ENCODE measurements at regions not wholly inside any gene's neighbourhood (a gene's known extent, or its start where the extent isn't known, plus 50 kb on each side); places are given as distances from the start of the nearest gene placed in this dataset.

DNA sequence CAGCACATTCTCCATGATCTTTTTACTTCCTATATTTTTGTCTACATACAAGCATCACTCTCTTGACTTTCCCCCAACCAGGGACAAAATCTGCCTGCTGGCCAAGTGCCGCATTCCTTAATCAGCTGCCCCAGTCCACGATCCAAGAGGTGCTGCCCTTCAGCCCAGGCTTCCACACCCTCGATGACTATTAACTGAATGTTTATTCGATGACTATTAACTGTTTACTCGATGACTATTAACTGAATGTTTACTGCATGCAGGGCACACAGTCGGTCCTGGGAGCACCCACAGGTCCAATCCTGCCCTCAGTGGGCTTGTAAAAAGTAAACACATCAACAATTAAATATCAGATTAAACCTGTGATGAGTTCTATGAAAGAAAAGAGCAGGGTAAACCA is 256.9 kb downstream of the ARRDC4 start:
- TF ChIP-seq, protein P1, sequence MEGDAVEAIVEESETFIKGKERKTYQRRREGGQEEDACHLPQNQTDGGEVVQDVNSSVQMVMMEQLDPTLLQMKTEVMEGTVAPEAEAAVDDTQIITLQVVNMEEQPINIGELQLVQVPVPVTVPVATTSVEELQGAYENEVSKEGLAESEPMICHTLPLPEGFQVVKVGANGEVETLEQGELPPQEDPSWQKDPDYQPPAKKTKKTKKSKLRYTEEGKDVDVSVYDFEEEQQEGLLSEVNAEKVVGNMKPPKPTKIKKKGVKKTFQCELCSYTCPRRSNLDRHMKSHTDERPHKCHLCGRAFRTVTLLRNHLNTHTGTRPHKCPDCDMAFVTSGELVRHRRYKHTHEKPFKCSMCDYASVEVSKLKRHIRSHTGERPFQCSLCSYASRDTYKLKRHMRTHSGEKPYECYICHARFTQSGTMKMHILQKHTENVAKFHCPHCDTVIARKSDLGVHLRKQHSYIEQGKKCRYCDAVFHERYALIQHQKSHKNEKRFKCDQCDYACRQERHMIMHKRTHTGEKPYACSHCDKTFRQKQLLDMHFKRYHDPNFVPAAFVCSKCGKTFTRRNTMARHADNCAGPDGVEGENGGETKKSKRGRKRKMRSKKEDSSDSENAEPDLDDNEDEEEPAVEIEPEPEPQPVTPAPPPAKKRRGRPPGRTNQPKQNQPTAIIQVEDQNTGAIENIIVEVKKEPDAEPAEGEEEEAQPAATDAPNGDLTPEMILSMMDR (IDR thresholded peaks at IDR 0.05), result no peak
- Histone ChIP-seq H3K4me3 (no peak overlapping the region), H3K4me1 (no peaks in the 10 kb centered on the region), H3K27me3 (ENCODE audit: insufficient read depth in 3 of 3, low read length in 2 of 3) (no peaks in the 10 kb centered on the region), H3K9me3 (no peaks in the 10 kb centered on the region), H3K36me3 (ENCODE audit: insufficient read depth in 1 of 2, low read depth in 1 of 2) (no peaks in the 10 kb centered on the region), H3K27ac (no peak overlapping the region)
- DNase-seq (no peak), ATAC-seq (no peak)
- intact Hi-C loops (cut with DNase I), result no loop called here
- 54 to 62% (median 60%) methylated on average over 6 of the region's 6 CpGs for WGBS, 3 donors

DNA sequence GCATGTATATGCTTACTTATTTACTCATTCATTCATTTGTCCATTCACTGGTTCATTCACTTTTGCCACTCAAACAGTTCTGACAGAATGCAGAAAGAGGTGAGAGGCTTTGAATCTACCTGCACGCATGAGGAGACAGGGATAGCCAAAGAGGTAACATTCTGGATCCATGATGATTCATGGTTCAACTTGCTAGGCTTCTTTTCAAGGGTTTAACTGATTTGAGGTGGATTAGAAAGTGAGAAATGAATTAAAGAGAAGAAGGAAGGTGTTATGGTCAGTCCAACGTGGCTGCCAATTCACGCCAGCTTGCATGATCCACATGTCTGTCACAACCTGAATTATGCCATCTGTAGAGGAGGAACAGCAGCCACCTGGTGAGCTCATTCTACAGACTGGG is 260.6 kb downstream of the ARRDC4 start:
- whole genome bisulfite sequencing, 3 donors, result 51 to 58% (median 57%) methylated on average over 3 of the region's 3 CpGs
- Histone ChIP-seq H3K27me3 (ENCODE audit: insufficient read depth in 3 of 3, low read length in 2 of 3) (no peaks in the 10 kb centered on the region), H3K9me3 (no peaks in the 10 kb centered on the region), H3K36me3 (ENCODE audit: insufficient read depth in 1 of 2, low read depth in 1 of 2) (no peaks in the 10 kb centered on the region), H3K4me1 (no peaks in the 10 kb centered on the region), H3K4me3 (no peak overlapping the region), H3K27ac (no peak overlapping the region)
- intact Hi-C loops (cut with DNase I), result no loop called here
- TF ChIP-seq, protein P1 (IDR thresholded peaks at IDR 0.05), result no peak
- DNase-seq (no peak), ATAC-seq (no peak)

DNA sequence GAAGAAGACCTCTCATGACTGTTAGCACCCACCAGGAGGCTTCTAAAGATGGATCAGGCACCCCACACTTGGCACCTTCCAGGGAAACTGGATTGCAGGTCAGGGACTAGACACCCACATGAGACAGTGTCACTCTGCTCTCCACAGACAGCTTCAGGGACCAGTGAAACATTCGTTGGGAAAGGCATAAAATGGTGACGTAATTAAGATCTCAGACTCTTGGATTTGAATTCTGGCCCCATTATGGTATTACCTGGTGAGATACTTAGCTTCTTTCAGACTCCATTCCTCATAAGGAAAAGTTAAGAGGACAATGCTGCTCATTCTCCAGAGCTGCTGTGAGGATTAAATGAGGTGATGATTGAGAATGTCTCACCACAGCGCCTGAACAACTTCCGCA is 261.1 kb downstream of the ARRDC4 start:
- no peak for DNase-seq
- Histone ChIP-seq H3K36me3 (ENCODE audit: insufficient read depth in 1 of 2, low read depth in 1 of 2) (no peaks in the 10 kb centered on the region), H3K27me3 (ENCODE audit: insufficient read depth in 3 of 3, low read length in 2 of 3) (no peaks in the 10 kb centered on the region), H3K4me1 (no peaks in the 10 kb centered on the region), H3K4me3 (no peak overlapping the region), H3K9me3 (no peaks in the 10 kb centered on the region), H3K27ac (no peak overlapping the region)
- 74 to 79% (median 79%) methylated on average over 4 of the region's 4 CpGs for WGBS, 3 donors
- TF ChIP-seq, protein P1 (IDR thresholded peaks at IDR 0.05), result no peak
- no peak for ATAC-seq
- intact Hi-C loops (cut with DNase I), result no loop called here

DNA sequence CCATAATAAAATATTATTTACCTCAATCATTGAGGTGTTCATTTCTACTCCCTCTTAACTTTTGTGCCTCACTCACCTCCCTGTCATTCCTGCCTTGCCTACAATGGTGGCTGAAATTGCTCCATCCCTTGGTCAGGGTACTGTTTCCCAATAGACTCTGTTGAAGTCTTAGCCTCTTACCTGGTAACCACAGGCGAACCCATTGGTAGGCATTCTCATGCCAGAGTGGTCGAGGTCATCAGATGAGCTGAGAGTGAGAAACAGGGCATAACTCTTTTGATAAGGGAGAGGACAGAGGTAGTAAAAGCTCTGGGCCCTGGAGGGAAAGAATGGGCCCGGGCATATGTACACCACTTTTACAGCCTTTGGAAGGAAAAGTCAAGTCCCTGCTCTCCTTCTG is 265.6 kb downstream of the ARRDC4 start:
- WGBS, 3 donors, result 82 to 94% (median 83%) methylated on average over 3 of the region's 3 CpGs
- TF ChIP-seq, protein P1 (IDR thresholded peaks at IDR 0.05), result no peak
- no peak for DNase-seq
- intact Hi-C loops (cut with DNase I), result no loop called here
- H3K4me3 ChIP-seq, result no peak overlapping the region
- no peak for ATAC-seq
- H3K27me3 ChIP-seq (ENCODE audit: insufficient read depth in 3 of 3, low read length in 2 of 3), result peaks cover 0 to 2% (median 0%) of the 10 kb centered on the region in 3 donors
- no peaks in the 10 kb centered on the region for H3K9me3 ChIP-seq
- H3K27ac ChIP-seq, result no peak overlapping the region
- no peaks in the 10 kb centered on the region for H3K36me3 ChIP-seq (ENCODE audit: insufficient read depth in 1 of 2, low read depth in 1 of 2)
- no peaks in the 10 kb centered on the region for H3K4me1 ChIP-seq

DNA sequence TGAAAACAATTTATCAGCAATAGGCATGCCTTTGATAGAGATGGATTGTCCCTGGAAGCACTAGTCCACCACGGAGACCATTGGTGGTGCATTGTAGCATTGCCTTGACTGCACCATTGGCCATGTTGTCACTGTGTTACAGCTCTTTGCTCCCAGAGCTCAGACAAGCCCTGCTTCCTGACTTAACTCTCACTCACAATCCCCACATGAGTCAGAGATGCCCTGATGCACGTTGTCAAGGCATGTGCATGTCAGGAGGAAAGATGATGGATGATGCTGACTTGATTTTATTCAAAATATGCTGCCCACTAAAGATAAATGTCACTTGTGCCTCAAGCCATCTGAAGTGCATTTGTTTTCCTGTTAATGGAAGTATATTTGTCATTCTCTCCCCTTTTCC is 266.1 kb downstream of the ARRDC4 start:
- Histone ChIP-seq H3K27ac (no peak overlapping the region), H3K4me3 (no peak overlapping the region), H3K27me3 (ENCODE audit: insufficient read depth in 3 of 3, low read length in 2 of 3) (peaks cover 0 to 2% (median 0%) of the 10 kb centered on the region in 3 donors), H3K36me3 (ENCODE audit: insufficient read depth in 1 of 2, low read depth in 1 of 2) (no peaks in the 10 kb centered on the region), H3K4me1 (no peaks in the 10 kb centered on the region), H3K9me3 (no peaks in the 10 kb centered on the region)
- intact Hi-C loops (cut with DNase I), result no loop called here
- WGBS, 3 donors, result 50 to 63% (median 54%) methylated on average over 2 of the region's 2 CpGs
- ATAC-seq, result no peak
- TF ChIP-seq, protein P1 (IDR thresholded peaks at IDR 0.05), result no peak
- DNase-seq, result no peak

Data from psoas muscle (tissue), 7 donors.